Left cardiac atrium (tissue), 4 donors: ENCODE measurements at regions not wholly inside any gene's neighbourhood (a gene's known extent, or its start where the extent isn't known, plus 50 kb on each side); places are given as distances from the start of the nearest gene placed in this dataset.
A peak's percentile ranks its signal among the peaks of the same experiment; 100 is the strongest.

Source experiments
- ATAC-seq, 2 donors: fragments of 200-7000 bp; cut with Tn5 transposase; one replicate each; pipeline ENCODE4 v1.9.1; 2020; ENCODE audit warnings: mild to moderate bottlenecking in 2 of 2, moderate library complexity in 2 of 2
- DNase-seq: peaks from one replicate; pipeline ENCODE4 v3.0.0-alpha.2; 2020
- intact Hi-C, 2 donors: fragments of 100-400 bp; cut with DNase I; formaldehyde crosslinking; loops; one replicate each; pipeline versions ENCODE4 v1.14.1 to v1.15.1; 2022 to 2023
- donor health status: DM: no; HTN: yes; CAD: no.
- donor health status: DM: no; HTN: yes; CAD: no; lungs with severe emphysema.
- donor health status: DM: yes; HTN: yes; CAD: no.
- donor health status: Dilated cardiomyopathy.

DNA sequence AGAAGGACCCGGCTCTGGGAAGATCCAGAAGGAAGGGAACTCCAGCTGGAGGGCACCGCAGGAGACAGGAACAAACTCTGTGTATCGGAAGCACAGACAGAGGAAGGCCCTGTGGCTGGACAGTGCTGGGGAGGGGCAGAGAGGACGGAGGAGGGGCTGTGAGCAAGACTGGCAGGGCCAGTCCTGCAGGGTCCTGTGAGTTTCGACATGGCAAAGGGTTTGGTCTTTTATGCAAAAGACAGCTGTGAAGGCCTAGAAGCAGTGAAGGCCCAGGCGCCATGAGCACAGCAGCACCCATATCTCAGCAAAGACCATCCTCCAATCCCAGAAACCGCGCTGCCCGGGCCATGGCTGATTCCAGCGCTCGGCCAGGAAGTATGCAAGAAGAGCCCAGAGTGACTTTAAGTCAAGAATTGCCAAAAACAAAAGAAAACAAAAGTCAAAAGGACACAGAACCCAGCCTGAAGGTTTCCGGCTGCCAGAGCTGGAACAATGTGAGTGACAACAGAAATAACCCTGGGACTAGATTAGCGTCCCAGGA lies 126.5 kb downstream of the NCOR2 start:
- intact Hi-C loops, result no loop called here
- DNase-seq (peak; percentile 65), ATAC-seq (peak; percentile 31 to 64)

DNA sequence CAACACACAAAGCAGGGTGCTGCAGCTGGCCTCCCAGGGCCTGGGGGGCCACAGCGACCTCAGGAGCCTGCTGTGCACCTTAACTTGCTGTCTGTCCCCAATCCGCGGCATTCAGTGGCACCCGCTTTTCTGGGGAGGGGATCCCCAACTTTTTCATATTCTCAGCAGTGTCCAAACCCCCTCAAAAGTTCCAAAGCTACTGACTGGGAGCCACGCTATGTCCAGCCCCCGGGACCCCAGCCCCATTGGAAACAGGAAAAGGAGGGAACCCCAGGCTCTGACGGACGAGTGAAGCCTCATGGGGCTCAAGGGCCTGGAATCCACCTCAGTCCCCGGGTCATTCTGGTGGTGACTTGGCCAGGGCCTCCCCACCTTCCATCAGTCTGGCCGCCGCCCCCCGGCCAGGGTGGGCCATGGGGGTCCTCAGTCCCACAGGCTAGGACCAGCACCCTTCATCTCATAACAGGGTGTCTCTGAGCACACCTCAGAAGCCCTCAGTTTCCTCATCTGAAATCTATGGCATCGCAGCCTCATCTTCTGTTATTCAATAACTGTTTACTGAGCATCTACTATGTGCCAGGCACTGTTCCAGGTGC lies 127.3 kb downstream of the NCOR2 start:
- ATAC-seq, result no peak
- DNase-seq, result no peak
- intact Hi-C loops, result no loop called here

DNA sequence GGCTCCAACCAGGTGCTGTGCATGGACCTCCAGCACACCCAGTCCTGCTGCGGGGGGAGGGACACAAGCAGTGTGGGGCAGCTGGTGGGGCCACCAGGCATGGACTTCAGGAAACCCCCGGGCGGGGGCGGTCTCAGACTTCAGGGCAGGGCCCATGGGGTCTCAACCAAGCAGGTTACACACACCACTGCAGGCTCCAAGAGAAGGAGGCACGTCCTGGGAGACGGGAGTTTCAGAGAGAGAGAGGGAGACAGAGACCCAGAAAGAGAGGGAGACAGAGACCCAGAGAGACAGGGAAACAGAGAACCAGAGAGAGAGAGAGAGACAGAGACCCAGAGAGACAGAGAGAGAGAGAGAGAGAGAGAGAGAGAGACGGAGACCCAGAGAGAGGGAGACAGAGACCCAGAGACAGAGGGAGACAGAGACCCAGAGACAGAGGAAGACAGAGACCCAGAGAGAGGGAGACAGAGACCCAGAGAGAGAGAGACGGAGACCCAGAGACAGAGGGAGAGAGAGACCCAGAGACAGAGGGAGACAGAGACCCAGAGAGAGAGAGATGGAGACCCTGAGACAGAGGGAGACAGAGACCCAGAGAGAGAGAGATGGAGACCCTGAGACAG lies 128.9 kb downstream of the NCOR2 start:
- no peak for DNase-seq
- ATAC-seq, result no peak
- intact Hi-C loops, result no loop called here

DNA sequence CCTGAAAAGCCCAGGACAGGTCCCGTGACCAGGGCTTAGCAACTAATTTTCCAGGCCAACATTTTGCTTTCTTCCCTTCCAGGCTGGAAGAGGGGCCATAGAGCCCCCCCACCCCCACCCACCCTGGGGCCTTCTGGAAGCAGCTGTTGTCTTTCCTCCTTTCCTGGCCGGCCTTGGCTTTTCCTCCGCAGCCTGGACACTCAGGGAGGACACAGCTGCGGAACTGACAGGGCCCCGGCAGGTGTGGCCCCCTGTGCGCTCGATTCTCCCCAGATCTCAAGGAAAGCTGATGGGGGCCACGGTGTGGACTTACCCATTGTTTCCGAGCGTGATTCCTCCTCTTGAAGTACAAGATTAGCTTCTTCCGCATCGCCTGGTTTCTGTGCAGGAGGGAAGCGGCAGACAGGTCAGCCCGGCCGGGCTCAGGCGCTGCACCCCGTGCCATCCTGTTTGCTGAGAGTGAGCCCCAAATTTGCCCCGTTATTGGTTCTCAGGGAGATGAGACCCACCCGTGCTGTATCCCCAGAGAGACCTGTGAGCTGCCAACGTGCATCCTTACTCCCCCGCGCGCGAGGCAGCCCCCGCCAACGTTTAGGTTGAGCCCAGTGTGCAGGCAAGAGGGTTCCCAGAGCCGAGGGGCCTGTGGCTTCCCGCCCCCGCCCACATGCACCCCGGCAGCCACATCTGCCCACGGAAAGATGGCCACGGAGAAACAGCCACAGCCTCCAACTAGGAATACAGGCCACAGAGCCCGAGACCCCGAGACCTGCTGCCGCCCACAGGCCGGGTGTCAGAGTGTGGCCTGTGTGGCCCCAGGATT lies 129.6 kb downstream of the NCOR2 start:
- ATAC-seq (no peak), DNase-seq (no peak)
- intact Hi-C loops, result no loop called here

DNA sequence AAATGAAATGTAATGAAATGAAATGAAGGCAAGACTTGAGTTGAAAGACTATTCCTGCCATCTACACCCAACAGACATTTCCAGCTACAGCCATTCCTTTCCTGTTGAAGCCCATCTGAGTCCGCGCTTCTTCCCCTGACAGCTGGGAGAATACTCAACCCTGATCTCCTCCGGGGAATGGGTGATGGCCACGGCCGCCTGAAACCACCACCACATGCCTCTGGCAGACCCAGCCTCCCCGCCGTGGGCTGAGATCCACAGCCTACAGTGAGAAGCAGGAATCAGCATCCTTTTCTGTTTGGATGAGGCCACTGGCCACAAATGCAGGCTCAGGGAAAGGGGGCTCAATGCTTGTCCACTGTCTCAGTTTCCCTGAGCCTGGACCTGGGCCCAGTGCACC lies 130.3 kb downstream of the NCOR2 start:
- ATAC-seq, result no peak
- intact Hi-C loops, result no loop called here
- no peak for DNase-seq

DNA sequence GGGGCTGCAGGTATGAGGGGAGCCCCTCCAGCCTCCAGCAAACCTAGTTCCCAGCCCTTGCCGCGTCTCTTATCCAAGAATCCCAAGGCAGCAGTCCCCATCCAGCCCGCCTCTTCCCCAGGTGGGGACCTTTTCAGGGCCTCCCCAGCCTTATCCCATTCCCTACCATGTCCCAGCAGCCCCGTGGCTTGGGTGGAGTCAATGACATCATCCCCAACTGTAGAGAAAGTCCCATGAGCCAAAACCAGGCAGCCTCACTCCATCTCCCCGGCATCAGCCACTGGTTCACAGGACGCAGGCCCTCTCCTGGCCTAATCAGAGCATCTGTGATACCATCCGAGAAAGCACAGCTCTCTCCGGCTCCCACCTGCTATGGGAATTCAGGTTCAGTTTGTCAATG lies 131.0 kb downstream of the NCOR2 start:
- intact Hi-C loops, result no loop called here
- peak in 1 of 2 donors; percentile 8 for ATAC-seq
- DNase-seq, result no peak

DNA sequence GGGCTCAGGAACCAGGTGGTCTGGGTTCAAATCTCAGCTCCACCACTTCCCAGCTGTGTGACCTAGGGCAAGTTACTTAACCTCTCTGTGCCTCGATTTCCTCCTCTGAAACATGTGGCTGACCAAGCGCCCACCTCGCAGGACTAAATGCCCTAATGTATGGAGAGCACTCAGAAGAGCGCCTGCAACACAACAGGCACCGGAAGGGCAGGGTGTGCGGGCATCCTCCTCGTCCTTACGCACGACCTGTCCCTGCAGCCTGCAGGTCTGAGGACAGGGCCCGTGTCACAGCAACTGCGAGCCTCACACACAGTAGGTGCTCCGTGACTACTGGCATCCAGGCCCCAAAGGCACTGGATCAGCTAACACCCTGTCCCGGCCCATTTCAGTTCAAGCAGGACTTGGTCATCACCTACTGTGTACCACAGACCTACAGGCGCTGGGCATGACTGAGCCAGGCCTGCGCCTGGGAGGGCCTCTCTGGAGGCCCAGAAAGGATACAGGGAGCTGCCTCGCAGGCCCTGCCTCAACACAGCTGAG lies 131.5 kb downstream of the NCOR2 start:
- intact Hi-C loops, result no loop called here
- DNase-seq (no peak), ATAC-seq (no peak)

DNA sequence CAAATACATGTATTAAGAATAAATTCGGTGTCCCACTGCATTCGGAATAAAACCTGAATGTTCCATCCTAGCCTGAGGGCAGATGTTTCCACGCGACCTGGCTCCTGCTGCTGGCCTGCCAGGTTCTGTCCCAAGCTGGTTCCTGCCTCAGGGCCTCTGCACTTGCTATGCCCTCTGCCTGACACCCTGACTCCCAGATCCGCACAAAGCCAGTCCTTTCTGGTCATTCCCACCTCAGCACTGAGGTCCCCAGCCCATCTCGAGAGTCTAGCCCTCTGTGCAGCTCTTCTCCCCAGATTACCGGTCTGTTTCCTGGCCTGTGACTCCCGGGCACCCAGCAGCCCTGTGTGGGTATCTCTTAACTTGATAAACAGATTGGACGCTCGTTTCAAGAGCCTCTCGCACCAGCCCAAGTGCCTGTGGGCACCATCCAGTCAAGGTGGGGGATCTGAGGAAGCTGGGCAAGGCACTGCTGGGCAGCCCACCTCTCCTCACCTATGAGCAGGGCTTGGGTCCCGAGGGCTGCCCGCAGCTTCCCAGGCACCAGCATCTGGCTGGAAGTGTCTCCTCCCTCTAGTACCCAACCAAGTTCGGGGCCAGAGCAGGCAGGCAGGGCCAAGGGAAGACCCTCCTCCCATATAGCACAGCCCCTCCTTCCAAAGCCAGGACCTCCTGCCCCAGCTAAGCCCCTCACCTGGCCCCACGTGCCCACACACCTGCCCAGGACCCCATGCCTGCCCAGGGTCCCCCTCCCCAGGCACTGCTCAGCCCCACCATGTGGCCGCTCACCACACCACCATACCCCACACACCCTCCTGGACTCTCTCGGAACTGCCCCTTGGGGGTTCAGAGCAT lies 132.2 kb downstream of the NCOR2 start:
- no peak for ATAC-seq
- intact Hi-C loops, result no loop called here
- no peak for DNase-seq

DNA sequence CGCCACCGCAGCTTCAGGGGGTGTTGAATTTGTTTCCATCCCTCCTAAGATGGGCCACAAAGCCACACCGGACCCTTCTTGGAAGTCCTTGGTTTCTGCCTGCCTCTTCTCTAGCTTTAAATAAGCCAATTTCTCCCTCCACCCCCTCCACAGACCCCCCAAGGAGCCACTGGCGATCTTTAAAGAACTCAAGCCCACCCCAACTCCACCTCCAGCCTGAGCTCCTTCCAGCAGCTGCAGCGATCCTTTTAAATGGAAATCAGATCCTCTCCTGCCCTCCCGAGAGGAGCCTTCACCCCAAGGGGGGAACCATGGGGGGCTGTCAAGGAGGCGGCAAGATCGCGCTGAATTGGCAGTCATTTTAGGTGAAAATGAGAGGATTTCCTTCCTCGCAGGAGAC lies 133.1 kb downstream of the NCOR2 start:
- ATAC-seq, result no peak
- no peak for DNase-seq
- intact Hi-C loops, result no loop called here

DNA sequence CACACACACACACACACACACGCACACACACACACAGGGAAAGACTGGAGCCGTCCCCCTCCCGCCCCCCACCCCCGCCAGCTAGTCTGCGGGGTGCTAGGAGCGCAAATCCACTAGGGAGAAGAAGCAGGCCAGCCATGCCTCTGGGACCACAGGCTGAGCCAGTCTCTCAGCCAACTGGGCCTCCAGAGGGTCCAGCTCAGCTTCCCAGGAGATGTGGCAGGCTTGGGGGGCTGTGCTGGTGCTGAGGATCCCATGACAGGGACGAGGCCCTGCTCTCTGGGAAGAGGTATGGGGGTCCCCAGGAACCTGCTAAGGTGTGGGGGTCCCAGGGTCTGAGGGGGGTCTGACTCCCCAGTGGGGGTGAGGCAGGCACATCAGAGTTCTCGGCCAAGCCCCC lies 133.5 kb downstream of the NCOR2 start:
- ATAC-seq (no peak), DNase-seq (no peak)
- intact Hi-C loops, result no loop called here

DNA sequence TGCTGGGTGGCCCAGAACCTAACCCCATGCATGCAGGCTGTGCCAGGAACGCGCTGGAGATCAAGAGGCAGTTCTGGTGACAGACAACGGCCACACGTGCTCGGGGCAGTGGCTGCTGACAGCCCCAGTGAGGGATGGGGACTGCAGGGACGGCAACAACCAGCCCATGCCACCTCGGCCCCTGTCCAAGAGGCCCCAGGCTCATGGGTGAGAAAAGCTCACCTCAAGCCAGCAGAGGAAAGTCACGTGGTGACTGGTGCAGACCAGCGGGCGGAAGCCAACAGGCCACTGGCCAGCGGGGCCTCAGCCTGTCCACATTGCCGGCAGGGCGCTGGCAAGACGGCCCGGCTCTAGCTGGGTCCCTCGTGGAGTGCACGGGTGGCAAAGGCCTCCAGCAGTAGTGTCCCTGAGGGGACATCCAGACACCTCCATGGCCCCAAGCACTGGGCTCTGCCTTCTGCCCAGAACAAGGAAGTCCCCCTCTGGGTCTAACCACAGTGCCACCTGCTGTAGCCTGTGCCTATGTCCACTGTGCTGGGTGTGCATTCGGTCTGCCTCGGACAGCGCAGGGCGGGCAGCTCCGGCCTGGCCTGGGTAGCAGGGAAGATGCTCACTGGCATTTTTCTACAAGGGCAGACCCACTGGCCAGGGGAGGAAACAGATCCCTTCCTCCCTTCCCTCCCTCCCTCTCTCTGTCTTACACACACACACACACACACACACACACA lies 134.1 kb downstream of the NCOR2 start:
- ATAC-seq, result peak; percentile 64 to 89
- intact Hi-C loops, result no loop called here
- peak; percentile 75 for DNase-seq

DNA sequence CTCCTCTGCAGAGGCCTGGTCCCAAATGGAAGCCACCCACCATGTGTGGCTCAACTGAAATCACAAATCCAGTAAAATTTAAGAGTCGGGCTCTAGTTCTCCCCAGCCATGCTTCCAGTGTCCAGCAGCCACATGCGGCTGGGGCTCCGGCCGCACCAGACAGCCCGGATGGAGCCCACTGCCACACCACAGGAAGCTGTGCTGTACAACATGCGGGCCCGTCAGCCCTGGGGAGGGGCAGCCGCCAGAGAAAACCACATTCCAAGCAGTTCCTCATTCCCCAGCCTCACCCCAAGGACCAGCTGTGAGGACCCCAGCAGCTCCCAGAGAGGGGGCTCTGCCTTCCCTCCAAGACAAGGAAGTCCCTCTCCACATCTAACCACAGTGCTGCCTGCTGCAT lies 135.0 kb downstream of the NCOR2 start:
- DNase-seq, result no peak
- intact Hi-C loops, result no loop called here
- ATAC-seq, result peak in 1 of 2 donors; percentile 9

DNA sequence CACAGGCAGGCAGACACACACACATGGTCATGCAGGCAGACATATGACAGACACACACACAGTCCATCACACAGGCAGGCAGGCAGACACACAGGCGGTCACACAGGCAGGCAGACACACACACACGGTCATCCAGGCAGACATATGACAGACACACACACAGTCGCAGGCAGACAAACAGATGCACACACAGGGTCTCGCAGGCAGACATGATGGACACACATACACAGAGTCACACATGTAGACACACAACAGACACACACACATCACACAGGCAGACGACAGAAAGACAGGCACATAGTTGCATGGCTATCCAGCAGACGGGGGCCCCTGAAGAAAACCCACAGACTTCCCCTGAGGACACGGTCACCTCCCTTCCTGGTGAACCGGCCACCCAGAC lies 135.4 kb downstream of the NCOR2 start:
- DNase-seq (no peak), ATAC-seq (no peak)
- intact Hi-C loops, result no loop called here

DNA sequence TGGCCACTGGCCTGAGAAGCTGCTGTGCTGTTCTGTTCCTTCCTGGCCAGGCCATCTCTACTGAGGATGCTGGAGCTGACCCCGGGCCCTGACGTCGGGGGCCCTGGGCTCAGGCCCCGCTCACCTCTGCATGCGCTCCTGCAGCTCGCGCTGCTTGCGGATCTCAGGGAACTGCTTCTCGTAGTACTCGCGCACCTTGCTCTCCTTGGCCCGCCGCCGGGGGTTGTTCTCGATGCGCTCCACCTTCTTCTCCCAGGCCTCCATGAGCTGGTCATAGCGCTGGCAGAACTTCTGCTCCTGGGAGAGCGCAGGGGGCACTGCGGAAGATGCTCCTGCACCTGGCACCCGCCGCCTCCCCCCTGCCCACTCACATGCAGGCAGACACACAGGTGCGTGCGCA lies 135.6 kb downstream of the RFLNA start:
- DNase-seq, result no peak

DNA sequence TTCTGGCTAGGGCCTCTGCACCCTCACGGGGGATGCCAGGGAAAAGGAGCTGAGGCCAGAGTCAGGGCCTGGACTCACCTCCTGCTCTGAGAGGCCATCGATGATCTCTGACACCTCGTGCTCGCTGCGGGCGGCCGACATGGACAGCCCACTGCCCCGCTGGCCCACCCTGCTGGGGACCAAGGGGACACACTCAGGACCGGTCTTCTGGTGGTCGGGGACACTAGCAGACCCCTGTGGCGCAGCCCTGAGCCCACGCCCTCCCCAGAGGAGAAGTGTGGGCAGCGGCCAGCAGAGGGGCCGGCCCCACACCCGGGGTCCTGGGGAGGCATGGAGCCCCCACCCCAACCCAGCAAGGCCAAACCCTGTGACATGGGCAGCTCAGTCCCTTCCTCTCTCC lies 134.6 kb downstream of the RFLNA start:
- DNase-seq, result no peak
- intact Hi-C loops, result loop anchor here in 1 of 2 donors (10.0 kb wide), 1 partner anchor 65 kb away; no protein-coding TSS in a partner anchor
- no peak for ATAC-seq

More for the DNA sequence above, 135.6 kb downstream of the RFLNA start:
- intact Hi-C loops, result no loop called here
- no peak for ATAC-seq

DNA sequence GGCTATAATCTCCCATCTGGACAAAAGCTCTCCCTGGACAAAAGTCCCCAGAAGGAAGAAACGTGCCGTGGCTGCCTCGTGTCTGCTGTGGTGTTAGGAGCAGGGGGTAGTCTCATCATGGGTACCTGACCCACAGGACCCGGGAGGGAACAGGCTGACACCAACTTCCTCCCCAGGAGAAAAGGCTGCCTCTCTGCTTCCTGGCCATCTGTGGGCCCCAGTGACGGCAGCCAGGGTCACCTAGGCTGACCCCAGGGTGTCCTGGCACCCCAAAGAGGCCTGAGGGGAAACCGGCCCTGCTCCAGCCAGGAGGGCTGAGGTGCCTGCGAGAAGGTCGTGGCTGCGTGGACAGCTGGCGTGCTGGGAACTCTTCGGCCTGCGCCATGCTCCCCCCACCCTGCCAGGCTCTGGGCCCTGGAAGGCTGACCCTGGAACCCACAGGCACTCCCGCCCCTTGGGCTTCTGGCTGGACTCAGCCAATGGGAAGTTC lies 133.9 kb downstream of the RFLNA start:
- intact Hi-C loops, result loop anchor here in 1 of 2 donors (10.0 kb wide), 1 partner anchor 64 kb away; no protein-coding TSS in a partner anchor
- DNase-seq, result no peak
- no peak for ATAC-seq

DNA sequence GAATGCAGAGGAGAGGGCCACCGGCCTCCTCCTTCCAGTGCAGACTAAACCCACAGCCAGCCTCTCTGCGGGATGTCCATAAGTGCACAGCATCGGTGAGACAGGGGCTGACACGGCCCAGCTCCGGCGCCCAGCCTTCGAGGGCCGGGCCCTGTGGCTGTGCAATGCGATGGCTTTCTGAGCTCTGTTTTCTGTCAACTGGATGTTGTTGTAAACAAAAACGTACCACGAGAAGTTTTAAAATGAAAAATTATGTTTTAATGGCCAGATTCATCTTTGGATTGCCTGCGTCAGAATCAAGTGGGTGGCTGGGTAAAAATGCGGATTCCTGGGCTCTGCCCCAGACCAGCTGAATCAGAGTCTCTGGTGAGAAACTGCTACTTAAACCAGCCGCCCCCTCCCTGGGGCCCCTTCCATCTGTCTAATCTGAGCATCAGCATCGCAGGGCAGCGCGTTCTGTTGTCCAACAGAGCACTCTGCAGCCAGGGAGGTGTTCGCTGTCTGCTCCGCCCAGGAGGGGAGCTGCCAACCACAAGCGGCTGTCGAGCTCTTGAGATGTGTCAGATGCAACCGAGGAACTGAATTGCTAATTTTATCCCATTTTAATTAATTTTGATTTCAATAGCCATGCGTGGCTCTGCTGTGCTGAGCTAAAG lies 133.4 kb downstream of the RFLNA start:
- intact Hi-C loops, result loop anchor here in 1 of 2 donors (10.0 kb wide), 1 partner anchor 63 kb away; no protein-coding TSS in a partner anchor
- peak; percentile 57 for DNase-seq
- ATAC-seq, result peak in 1 of 2 donors; percentile 24
